Activated CD4-positive, alpha-beta T cell treated with anti-CD3 and anti-CD28 coated beads for 36 hours (primary cell): ENCODE measurements at regions not wholly inside any gene's neighbourhood (a gene's known extent, or its start where the extent isn't known, plus 50 kb on each side); places are given as distances from the start of the nearest gene placed in this dataset.

Experiments
- ATAC-seq: fragments of 200-7000 bp; cut with Tn5 transposase; one replicate; pipeline ENCODE4 v1.10.0; 2021; ENCODE audit warnings: mild to moderate bottlenecking, moderate library complexity
- CTCF ChIA-PET: fragments of 350-600 bp; sonication (Branson Sonifier 250); formaldehyde crosslinking; loops from one replicate; lab custom pipeline; 2021; ENCODE audit warnings: antibody characterized with exemption; lab: Charles Lee
- POLR2A ChIA-PET: fragments of 350-600 bp; sonication (Branson Sonifier 250); formaldehyde crosslinking; loops from one replicate; lab custom pipeline; 2021; ENCODE audit warnings: antibody characterized with exemption, inconsistent platforms; lab: Charles Lee
- DNase-seq: peaks from one replicate; pipeline ENCODE4 v3.0.0-alpha.2; 2020
- H3K27ac Mint-ChIP-seq: one replicate; pipeline ENCODE4 v1.8.0; 2021; ENCODE audit warnings: mixed read lengths
- H3K27me3 Mint-ChIP-seq: one replicate; pipeline ENCODE4 v1.8.0; 2021; ENCODE audit warnings: mixed read lengths
- H3K36me3 Mint-ChIP-seq: one replicate; pipeline ENCODE4 v1.8.0; 2021; ENCODE audit warnings: low read depth, mixed read lengths
- H3K4me1 Mint-ChIP-seq: one replicate; pipeline ENCODE4 v1.8.0; 2021; ENCODE audit warnings: mixed read lengths
- H3K4me3 Mint-ChIP-seq: one replicate; pipeline ENCODE4 v1.8.0; 2021; ENCODE audit warnings: mild to moderate bottlenecking, moderate library complexity, mixed read lengths
- H3K9me3 Mint-ChIP-seq: one replicate; pipeline ENCODE4 v1.8.0; 2021; ENCODE audit warnings: low read depth, mixed read lengths
- intact Hi-C, 2 experiments: fragments of 100-400 bp; cut with DNase I in 1 of 2; cut with micrococcal nuclease in 1 of 2; formaldehyde crosslinking; loops; one replicate each; pipeline versions ENCODE4 v1.14.2 to v1.15.1; 2022 to 2024; cut with DNase I, micrococcal nuclease

DNA sequence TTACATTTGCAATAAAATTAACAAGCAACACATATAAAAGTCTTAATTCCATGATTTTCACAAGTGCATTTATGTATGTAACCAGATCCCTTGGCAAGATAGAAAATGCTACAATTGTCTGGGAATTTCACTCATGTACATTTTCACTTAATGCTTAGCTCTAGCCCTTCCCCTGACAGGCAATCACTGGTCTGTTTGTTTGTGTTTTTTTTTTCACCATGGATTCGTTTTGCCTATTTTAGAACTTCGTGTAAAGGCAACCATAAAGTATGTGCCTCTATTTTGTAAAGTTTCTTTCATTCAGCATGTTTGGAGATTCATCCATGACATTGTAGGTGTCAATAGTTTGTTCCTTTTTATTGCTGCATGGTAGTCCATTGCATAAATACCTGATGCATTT lies 260.9 kb upstream of the SLCO3A1 start:
- ATAC-seq (no peak), DNase-seq (no peak)
- Mint-ChIP-seq H3K4me3 (no peak overlapping the region), H3K36me3 (no peaks in the 10 kb centered on the region), H3K27me3 (peaks cover 16% of the 10 kb centered on the region), H3K4me1 (no peaks in the 10 kb centered on the region), H3K27ac (no peak overlapping the region), H3K9me3 (no peaks in the 10 kb centered on the region)
- intact Hi-C loops: no loop called here
- ChIA-PET CTCF (no interaction called here), POLR2A (no interaction called here)

DNA sequence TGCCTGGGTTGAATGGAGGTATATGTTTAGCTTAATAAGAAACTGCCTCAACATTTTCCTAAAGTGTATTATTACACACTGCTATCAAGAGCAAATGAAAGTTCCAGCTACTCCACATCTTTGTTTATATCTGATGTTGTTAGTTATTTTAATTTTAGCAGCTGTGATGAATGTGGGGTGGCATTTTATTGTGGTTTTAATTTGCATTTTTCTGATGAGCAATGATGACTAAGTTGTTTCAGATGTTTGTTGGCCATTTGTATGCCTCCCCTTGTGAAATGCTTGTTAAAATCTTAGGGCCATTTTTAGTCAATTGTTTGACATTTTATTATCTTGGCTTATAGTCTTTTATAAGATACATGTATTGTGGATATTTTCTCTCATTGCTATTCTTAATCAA lies 260.4 kb upstream of the SLCO3A1 start:
- Mint-ChIP-seq H3K4me1 (no peaks in the 10 kb centered on the region), H3K4me3 (no peak overlapping the region), H3K27me3 (peaks cover 18% of the 10 kb centered on the region), H3K27ac (no peak overlapping the region), H3K9me3 (no peaks in the 10 kb centered on the region), H3K36me3 (no peaks in the 10 kb centered on the region)
- ChIA-PET POLR2A (no interaction called here), CTCF (no interaction called here)
- ATAC-seq (no peak), DNase-seq (no peak)
- intact Hi-C loops: no loop called here

DNA sequence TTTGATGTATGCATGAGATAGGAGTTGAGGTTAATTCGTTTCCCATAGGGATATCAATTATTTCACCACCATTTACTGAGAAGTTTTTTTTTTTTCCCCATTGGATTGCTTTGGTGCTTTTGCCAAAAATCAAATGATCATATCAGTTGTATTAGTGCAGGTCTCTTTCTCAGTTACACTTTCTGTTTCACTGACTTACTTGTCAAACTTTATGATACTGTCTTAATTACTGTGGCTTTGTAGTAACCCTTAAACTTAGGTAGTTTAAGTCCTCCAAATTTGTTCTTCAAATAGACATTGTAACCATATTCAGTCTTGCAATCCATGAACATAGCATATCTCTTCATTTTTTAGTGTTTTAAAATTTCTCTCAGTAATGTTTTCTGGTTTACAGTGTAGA lies 259.9 kb upstream of the SLCO3A1 start:
- ATAC-seq (no peak), DNase-seq (no peak)
- Mint-ChIP-seq H3K4me1 (no peaks in the 10 kb centered on the region), H3K9me3 (no peaks in the 10 kb centered on the region), H3K27ac (no peak overlapping the region), H3K36me3 (no peaks in the 10 kb centered on the region), H3K4me3 (no peak overlapping the region), H3K27me3 (peaks cover 20% of the 10 kb centered on the region)
- POLR2A ChIA-PET: no interaction called here
- intact Hi-C loops: no loop called here
- CTCF ChIA-PET: no interaction called here

DNA sequence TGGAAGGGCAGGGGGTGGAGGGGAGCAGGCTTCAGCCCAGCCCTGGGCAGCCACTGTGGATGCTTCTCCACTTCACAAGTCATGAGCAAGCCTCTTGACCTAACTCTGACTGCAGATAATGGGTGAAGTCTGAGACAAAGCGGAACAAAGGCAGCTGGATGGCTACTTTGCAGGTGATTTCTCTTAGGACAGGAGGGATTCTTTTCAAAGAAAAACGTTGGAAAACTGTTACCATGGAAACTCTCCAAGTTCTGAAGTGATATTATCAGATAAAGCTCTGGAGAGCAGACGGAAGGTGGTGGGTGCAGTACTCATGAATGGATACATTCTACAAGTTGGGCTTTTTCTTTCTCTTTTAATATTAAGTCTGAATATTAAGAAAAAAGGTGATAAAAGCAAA lies 254.2 kb upstream of the SLCO3A1 start:
- no peaks in the 10 kb centered on the region for H3K9me3 Mint-ChIP-seq
- H3K27ac Mint-ChIP-seq: no peak overlapping the region
- intact Hi-C loops: no loop called here
- no peaks in the 10 kb centered on the region for H3K36me3 Mint-ChIP-seq
- ATAC-seq (no peak), DNase-seq (no peak)
- peaks cover 16% of the 10 kb centered on the region for H3K27me3 Mint-ChIP-seq
- ChIA-PET POLR2A (no interaction called here), CTCF (no interaction called here)
- H3K4me3 Mint-ChIP-seq: no peak overlapping the region
- no peaks in the 10 kb centered on the region for H3K4me1 Mint-ChIP-seq

DNA sequence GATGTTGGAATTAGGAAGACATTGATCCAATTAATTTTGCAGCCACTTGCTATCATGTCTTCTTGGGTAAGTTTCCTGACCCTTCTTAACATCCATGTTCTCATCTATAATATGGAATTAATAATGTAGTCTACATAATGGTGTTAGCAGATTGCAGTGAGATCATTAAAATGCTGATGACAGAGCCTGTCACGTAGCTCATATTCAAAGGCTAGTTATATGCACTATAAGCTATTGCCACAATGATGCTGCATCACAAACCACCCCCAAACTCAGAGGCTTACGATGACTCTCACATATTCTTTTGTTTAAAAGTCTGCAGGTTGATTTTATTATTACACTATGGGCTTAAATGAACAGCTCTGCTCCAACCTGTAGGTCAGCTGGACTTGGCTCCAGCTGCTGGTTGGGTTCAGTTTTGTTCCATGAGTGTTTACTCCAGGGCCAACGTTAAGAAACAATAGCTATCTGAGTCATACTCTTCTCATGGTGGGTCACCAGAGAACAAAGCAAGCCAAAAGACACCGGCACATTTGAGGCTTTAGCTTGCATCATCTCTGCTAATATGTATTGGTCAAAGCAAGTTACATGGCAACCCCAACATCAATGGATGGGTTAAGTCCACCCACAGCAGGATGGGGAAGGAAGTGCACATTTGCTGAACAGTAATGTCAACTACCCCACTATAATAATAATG lies 250.0 kb upstream of the SLCO3A1 start:
- Mint-ChIP-seq H3K36me3 (no peaks in the 10 kb centered on the region), H3K27ac (no peak overlapping the region), H3K27me3 (peaks cover 8% of the 10 kb centered on the region), H3K4me1 (no peaks in the 10 kb centered on the region), H3K9me3 (no peaks in the 10 kb centered on the region), H3K4me3 (no peak overlapping the region)
- DNase-seq: no peak
- ChIA-PET CTCF (interaction anchor here (0.5 to 1.3 kb wide), 3 partner anchors 24 to 72 kb away, joined by 3 to 4 read pairs (median 4); no protein-coding TSS in a partner anchor), POLR2A (no interaction called here)
- intact Hi-C loops: no loop called here
- no peak for ATAC-seq

GRCh38 chr15:91604122-91604521 lies 249.4 kb upstream of the SLCO3A1 start:
- Mint-ChIP-seq H3K27me3 (peaks cover 8% of the 10 kb centered on the region), H3K9me3 (no peaks in the 10 kb centered on the region), H3K4me3 (no peak overlapping the region), H3K36me3 (no peaks in the 10 kb centered on the region), H3K27ac (no peak overlapping the region), H3K4me1 (no peaks in the 10 kb centered on the region)
- ATAC-seq (no peak), DNase-seq (no peak)
- CTCF ChIA-PET: interaction anchor here (0.5 kb wide), 1 partner anchor 71 kb away, joined by 3 read pairs; no protein-coding TSS in a partner anchor
- POLR2A ChIA-PET: no interaction called here
- intact Hi-C loops: no loop called here

DNA sequence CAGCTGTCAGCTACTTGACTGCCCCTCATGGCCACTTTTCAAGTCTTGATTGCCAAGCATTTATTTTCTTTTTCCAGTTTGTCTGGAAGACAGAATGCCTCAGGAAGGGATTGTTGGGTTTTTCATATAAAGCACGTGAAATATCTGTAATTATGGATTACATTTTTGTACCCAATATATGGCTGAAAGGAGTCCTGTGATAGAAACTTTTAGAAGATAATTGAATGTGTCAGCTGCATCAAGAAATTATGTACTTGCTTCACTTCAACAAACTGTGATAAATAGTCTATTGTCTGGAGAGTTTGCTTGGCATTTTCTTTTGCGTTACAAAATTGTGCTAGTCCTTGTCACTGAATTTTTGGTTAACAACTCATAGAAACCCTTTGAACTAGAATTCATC lies 247.9 kb upstream of the SLCO3A1 start:
- DNase-seq: no peak
- CTCF ChIA-PET: interaction anchor here (0.6 kb wide), 1 partner anchor 309 kb away, joined by 3 read pairs; no protein-coding TSS in a partner anchor
- POLR2A ChIA-PET: no interaction called here
- Mint-ChIP-seq H3K27ac (no peak overlapping the region), H3K9me3 (no peaks in the 10 kb centered on the region), H3K27me3 (peaks cover 10% of the 10 kb centered on the region), H3K4me1 (no peaks in the 10 kb centered on the region), H3K36me3 (no peaks in the 10 kb centered on the region), H3K4me3 (no peak overlapping the region)
- no peak for ATAC-seq
- intact Hi-C loops: no loop called here

DNA sequence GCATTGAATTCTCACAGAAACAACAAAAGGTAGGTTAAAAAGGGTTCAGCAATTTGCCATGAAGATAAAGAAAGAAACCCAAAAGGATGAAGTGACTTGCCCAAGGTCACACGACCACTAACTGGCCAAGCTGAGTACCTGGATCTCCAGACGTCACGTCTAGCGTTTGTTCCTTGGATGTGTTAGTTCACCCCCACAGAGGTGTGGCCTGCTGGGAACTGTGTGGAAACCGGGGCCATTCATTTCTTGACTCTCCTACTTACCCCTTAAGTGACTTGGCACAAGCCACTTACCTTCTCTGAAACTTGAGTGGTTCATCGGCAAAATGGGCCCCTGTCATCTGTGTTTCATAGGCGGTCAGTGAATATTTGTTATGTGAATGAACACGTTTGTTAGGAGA lies 244.3 kb upstream of the SLCO3A1 start:
- DNase-seq: no peak
- no peaks in the 10 kb centered on the region for H3K9me3 Mint-ChIP-seq

DNA sequence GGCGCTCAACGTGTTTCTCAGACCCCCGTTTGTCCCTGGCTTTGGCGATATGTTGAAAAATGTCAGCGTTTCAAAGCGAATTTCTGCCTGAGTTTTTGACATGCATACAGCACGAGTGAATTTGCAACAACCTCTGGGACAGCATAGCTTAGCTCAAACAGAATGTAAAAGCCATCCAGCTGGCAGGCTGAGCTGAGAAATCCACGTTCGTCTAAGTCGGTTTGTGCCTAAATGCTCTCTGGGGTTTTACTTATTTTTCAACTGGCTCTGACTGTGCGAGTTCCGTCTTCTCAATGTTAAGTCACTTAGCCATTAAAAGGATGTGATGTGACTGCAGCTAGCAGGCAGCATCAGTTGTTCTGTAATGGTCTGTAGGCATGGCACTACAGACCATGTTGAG lies 243.5 kb upstream of the SLCO3A1 start:
- Mint-ChIP-seq H3K4me1 (no peaks in the 10 kb centered on the region), H3K9me3 (no peaks in the 10 kb centered on the region), H3K27me3 (peaks cover 7% of the 10 kb centered on the region), H3K36me3 (no peaks in the 10 kb centered on the region), H3K4me3 (no peak overlapping the region), H3K27ac (no peak overlapping the region)
- POLR2A ChIA-PET: no interaction called here
- CTCF ChIA-PET: no interaction called here
- DNase-seq (no peak), ATAC-seq (no peak)
- intact Hi-C loops: no loop called here

More for the DNA sequence above, 244.3 kb upstream of the SLCO3A1 start:
- ChIA-PET CTCF (interaction anchor here (1.4 kb wide), 1 partner anchor 97 kb away, joined by 4 read pairs; no protein-coding TSS in a partner anchor), POLR2A (no interaction called here)
- ATAC-seq: no peak
- Mint-ChIP-seq H3K27ac (no peak overlapping the region), H3K27me3 (peaks cover 10% of the 10 kb centered on the region), H3K4me3 (no peak overlapping the region), H3K36me3 (no peaks in the 10 kb centered on the region), H3K4me1 (no peaks in the 10 kb centered on the region)
- intact Hi-C loops: no loop called here

DNA sequence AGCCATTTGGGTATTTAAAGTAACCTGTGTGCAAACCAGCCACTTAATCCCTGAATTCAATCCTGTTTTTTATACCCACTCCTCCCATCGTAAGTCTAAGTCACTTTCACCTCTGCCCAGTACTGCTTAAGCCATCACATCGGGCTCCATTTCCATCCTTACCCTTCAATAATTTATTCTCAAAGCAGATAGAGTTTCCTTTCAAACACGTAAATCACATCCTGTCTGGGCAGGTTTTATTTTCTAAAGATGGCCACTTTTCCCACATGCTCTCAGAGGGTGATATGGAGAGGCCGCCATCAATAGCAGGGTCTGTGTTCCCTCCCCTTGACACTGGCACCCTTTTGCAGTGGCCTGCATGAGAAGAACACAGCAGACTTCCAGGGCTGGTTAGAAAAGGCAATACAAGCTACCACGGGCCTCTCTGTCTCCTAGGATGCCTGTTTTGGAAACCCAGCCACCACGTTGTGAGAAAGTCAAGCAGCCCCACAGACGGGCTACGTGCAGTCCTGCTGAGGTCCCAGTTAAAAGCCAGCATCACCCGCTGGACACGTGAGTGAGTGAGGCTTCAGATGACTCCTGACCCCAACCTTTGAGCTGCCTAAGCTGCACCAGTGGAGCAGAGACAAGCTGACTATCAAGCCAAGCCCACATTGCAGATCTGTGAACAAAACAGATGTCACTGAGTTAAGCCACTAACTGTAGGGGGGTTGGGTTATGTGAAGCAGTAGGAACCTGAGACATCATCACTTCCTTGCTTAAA lies 241.8 kb upstream of the SLCO3A1 start:
- intact Hi-C loops: no loop called here
- no peak for ATAC-seq
- Mint-ChIP-seq H3K4me3 (no peak overlapping the region), H3K9me3 (peaks cover 2% of the 10 kb centered on the region), H3K4me1 (no peaks in the 10 kb centered on the region), H3K27ac (no peak overlapping the region), H3K27me3 (peaks cover 10% of the 10 kb centered on the region), H3K36me3 (no peaks in the 10 kb centered on the region)
- ChIA-PET CTCF (no interaction called here), POLR2A (no interaction called here)
- DNase-seq: no peak

DNA sequence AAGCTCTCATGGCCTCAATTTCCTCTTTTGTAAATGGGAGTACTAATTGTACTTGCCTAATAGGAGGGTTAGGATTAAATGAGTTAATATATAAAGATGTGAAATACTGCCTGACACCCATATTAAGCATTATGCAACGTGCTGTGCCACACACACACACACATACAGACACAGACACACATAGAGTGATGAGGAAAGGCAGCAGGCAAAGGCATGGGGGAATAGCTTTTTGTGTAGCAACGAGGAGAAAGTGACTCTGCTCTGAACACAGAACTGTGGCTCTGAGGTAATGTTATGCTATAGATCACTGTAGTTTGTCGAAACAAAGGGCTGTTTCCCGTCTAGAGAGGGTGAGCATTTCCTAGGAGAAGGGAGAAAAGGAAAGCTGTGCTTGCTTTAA lies 233.3 kb upstream of the SLCO3A1 start:
- H3K4me3 Mint-ChIP-seq: no peak overlapping the region
- ChIA-PET CTCF (no interaction called here), POLR2A (no interaction called here)
- H3K4me1 Mint-ChIP-seq: no peaks in the 10 kb centered on the region
- no peaks in the 10 kb centered on the region for H3K36me3 Mint-ChIP-seq
- ATAC-seq (no peak), DNase-seq (no peak)
- peaks cover 8% of the 10 kb centered on the region for H3K9me3 Mint-ChIP-seq
- H3K27ac Mint-ChIP-seq: no peak overlapping the region
- peaks cover 15% of the 10 kb centered on the region for H3K27me3 Mint-ChIP-seq
- intact Hi-C loops: no loop called here

DNA sequence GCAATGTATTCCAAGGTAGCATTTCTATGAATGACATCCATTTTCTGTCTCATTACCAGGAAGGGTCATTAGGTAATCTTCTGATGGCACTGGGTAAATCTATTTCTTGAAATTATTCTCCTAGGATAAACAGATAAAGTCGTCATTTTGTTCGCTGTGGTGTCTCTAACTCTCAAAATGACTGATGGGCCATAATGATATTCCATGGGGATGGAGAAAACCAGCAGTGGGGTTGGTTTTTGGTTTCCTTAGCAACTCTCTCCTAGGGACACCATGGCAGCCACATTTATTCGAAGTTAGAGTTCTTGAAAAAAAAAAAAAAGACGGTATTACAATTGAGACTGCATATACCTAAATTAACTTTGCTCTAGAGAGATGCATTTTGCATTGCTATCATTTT lies 231.3 kb upstream of the SLCO3A1 start:
- no peaks in the 10 kb centered on the region for H3K36me3 Mint-ChIP-seq
- H3K27ac Mint-ChIP-seq: no peak overlapping the region
- DNase-seq (no peak), ATAC-seq (no peak)
- H3K27me3 Mint-ChIP-seq: peaks cover 10% of the 10 kb centered on the region
- ChIA-PET POLR2A (no interaction called here), CTCF (no interaction called here)
- intact Hi-C loops: no loop called here
- H3K4me3 Mint-ChIP-seq: no peak overlapping the region
- peaks cover 6% of the 10 kb centered on the region for H3K9me3 Mint-ChIP-seq
- no peaks in the 10 kb centered on the region for H3K4me1 Mint-ChIP-seq
